ENCODE measurements at regions not wholly inside any gene's neighbourhood (a gene's known extent, or its start where the extent isn't known, plus 50 kb on each side); places are given as distances from the start of the nearest gene placed in this dataset.
"Not testable (repeated sequence)": the region's sequence is repeated elsewhere in the genome, so short reads cannot be mapped to it uniquely, and the experiment has no call there.

DNA sequence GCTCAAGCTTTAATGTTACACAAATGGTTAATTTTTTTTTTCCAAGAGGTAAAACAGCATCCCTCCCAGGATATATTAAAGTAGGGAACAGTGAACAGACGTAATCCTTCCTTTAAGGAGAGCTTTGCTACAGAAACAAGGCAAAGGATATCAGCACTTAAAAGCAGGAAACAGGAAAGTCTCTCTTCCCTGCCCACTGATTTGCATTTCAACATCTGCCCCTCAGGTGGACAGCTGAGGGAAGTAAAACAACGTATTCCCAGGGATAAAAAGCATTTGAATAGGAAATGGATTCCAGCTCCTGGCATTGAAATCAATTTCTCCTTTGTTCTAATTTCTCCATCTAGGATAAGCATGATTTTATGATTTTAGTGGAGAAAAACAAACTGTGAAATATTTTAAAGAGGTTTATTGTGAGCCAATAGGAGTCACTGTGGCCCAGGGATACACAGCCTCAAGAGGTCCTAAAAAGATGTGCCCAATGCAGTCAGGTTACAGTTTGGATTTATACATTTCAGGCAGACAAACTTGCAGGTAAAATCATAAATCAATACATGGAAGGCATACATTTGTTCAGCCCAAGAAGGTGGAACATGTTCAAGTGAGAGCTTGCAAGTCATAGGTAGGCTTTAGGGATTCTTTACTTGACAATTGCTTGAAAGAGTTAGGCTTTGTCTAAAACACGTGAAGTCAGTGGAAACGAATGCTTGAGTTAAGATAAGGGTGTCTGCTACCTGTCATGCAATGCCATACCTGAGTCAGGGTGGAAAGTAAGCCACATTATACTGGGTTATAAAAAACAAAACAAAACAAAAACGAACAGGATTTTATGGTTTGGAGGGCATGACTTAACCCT, 286.2 kb upstream of the VWC2 start:
- no peak for DNase-seq

DNA sequence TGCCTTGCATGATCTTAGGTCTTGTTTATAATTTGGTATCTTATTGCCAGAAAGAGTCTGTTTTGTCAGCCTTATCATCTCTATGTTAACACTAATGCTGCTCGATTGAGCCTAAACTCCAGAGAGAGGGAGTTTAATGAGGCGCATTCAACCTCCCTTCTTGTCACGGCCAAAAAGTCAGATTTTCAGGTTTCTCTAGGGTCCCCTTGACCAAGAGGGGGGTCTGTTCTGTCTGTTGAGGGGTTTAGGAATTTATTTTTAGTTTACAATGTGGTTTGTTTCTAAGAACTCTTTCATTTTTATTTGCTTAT, 285.7 kb upstream of the VWC2 start:
- no peak for DNase-seq

DNA sequence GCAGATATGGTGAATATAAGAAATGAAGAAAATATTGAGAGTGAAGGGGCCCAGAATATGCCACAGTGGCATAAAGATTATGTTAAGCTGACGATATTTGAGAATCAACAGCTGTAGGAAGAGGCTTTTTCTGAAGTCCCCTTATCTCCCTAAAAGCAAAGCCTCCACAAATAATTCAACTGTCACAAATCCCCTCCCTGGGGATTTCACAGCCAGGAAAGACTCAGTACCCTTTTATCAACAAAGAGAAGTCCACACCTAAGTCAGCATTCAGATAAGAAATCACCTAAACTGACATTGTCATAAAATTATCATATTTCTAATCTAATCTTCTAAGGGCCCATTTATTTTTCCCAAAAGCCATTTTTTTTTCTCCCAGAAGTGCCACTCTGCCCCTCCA, 284.9 kb upstream of the VWC2 start:
- no peak for DNase-seq

DNA sequence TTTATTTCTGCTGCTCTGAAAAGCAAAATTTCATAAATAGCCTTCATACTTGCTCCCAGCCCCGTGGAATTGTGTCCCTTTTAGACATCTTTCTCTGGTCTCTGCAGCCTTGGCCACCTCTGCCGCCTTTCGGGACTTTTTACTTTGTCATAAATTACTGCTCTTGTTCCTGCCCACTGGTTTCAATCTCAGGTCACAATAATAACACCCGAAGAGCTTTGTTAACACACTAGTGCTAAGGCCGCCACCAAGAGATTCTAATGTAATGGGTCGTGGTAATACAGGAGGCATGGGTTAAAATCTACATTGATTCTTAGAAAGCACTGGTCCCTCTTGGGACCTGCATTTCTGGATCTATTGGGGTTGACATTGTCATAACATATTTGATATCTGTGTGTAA, 276.0 kb upstream of the VWC2 start:
- DNase-seq: no peak

DNA sequence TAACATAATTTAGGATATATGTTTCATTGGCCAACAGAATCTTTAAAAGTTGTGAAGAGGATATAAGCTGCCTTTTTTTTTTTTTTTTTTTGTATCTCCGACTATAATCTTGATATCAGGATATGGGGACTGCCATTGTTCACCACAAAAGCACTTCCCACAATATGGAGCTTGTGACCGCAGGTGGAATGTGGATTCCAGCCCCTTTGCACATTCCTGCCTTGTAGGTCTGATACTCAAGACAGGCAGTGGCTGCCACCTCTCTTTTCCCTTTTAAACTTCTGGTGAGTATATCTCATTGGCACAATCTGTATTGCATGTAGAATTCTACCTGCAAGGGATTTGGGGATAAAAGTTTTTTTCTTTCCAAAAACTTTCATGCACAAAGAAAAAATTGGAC, 272.7 kb upstream of the VWC2 start:
- no peak for DNase-seq

DNA sequence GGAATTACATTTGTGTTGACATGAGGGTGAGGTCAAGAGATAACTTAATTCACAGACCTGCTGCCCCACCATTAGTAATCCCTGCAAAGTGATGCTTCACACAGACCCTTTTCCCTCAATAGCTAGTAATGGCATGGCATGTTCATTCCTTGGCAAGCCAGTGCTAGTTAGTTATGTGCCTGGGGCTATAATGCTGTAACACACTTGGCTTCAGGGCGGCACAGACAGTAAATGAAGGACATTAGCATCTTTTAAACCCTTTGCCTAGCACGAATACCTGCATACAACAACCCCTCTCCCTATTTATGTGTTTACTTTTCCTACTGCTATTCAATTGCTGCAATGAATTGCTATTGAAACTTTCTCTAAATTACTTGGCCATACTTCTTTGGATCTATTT, 266.2 kb upstream of the VWC2 start:
- not testable (repeated sequence) for DNase-seq

DNA sequence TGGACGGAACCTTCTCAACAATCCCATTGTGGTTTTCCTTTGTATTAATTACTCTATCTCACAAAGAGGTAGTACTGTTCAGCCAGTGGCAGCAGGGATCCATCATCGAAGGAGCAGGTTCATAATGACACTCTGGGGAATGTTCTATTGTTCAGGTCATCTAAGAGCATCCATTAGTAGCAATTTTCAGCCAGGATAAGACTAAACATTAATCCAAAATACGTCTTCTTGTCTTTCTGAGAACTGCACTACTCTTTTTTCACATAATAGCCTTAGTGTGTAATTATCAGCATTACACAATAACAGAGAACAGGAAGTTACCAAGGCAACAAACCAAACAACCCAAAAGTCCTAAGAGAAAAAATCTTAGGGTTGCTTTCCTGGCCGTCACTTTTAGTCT, 259.5 kb upstream of the VWC2 start:
- DNase-seq: no peak

DNA sequence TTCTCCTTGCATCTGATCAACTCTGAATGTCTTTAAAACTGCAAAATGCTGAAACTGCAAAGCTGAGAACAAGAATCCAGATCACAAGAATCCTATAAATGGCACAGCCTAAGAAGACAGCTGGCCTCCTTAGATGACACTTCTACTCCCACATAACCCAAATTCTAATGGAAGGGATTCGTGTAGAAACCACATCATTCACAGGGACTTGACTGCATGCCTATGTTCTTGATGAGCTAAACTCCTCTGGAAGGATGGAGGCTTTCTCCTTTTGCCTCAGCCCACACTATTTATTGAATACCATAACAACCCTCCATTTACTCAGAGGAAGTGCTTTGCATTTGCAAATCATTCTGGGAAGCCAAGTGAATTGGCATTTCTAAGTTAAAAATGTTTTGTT, 252.5 kb upstream of the VWC2 start:
- no peak for DNase-seq

DNA sequence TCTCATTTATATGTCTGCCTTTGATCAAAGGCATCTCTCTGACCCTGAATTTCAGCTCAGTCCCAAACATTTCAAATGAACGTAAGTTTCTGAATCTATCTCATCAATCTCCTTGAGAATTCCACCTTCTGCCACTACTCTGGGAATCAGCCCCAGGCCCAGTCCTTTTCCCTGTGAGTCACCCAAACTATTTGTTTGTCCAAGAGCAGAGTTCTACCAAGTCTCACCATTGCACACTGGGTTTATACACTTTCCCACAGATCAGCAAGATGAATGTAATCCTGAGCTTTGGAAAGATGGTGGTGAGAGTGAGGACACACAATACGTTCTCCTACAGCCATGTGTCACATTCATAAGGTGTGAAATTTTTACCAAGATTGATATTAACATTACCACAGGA, 251.3 kb upstream of the VWC2 start:
- DNase-seq: no peak

DNA sequence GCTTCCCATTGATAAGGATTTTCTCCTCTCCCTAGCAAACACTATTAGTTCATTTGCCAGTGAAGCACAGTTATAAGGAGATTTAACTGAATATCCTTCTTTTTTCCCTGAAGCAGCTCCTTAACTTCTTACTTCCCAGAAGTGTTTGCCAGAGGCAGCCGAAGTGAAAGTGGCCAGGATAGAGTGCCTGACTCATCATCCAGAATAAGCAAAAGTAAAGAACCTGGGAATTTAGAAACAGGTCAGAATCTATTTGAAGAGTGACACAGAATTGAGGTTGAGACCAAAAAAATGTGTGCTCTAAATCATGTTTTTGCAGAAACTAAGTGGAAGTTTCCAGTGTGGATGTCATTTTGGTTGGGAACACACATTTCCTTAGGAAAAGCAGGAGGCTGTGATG, 249.6 kb upstream of the VWC2 start:
- DNase-seq: no peak

DNA sequence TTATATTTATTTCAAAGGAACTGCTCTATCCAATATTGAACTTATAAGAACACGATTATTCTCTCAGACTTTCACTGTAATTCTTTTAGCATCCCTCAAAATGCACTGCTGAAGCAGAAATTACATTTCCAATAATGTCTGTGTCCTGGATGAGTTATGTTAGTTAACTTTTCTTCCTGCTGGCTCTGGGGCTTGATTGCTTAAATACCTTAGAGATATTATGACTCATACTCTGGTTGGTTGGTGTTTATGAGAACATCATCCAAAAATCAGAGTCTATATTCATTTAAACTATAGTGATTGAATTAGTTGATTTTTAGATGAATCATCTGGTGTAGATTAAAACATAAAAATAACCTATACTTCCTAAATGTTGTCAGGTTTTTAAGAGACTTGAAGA, 246.3 kb upstream of the VWC2 start:
- no peak for DNase-seq

DNA sequence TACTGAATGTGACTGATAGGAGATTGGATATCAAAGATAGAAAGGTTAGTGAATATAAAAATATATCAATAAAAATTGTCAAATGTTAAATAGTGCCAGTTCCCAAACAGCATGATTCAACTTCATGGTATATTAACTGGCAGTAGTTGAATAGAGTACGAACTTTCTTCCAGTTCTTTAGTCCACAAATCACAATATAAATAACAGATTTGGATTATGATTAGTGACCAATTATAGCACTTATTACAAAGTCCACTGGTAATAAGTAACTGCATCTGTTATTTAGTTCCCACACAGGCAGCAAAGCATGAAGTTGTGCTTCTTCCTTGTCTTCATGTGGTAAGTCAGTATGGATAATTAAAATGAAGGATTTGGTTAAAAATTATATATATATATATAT, 243.0 kb upstream of the VWC2 start:
- DNase-seq: no peak

DNA sequence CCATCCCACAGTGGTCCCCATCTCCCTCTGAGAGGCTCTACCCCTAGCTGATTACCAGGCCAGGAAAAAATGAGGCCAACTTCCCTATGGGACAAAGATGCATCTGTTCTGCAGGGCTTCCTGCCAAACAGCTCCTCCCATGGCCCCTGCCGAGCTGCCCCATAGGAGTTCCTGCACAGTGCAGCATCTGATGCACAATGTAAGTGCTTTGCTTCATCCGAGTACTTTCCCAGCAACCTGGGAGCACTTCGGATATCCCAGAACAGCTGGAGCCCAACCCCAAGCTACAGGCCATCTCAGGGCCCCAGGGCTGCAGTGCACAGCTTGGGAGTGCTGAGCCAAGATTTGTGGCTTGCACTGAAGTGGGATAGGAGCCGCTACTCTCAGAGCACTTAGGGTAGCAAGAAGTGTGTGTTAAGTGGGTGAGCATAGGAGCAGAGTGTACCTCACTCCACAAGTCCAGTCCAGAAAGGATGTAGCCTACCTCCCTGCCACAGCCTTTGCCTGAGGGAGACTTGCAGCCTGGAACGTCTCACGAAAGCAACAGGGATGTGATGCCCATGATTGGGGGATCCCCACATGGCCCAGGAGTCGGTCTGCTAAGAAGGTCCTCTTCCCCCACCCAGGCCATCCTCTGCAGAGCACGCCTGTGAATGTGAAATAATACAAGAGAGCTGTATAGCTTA, 209.6 kb upstream of the VWC2 start:
- no peak for DNase-seq

DNA sequence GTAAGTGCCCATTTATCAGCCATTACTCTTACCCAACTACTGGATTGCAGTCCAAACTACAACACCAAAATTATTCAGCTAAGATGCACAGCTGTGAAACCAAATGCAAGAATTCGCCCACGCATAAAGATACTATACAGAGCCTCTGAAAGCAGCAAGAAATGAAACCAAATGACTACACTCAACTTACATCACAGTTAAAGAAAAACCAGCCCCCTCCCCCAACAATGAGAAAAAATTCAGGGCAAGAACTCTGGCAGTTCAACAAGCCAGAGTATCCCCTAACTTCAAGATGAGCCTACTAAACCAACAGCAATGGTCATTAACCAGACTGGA, 209.1 kb upstream of the VWC2 start:
- no peak for DNase-seq

DNA sequence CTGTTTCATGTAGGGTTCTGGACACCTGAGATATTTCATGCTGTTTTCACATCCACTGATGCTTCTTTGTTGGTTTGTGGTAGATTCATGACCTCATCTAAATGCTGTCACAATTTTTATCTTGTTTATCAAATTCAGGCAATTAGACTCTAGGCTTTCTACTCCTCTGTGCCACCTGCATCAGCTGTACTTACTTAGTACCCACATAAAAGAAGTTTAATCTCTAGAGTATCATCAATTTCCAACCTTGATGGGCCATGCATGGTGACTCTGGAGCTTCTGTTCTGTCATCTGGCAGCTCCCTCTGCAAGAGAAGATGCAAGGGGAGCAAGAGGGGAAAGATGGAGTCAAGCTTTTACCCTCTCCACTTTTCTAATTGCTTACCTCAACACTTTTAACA, 195.9 kb upstream of the VWC2 start:
- no peak for DNase-seq

DNA sequence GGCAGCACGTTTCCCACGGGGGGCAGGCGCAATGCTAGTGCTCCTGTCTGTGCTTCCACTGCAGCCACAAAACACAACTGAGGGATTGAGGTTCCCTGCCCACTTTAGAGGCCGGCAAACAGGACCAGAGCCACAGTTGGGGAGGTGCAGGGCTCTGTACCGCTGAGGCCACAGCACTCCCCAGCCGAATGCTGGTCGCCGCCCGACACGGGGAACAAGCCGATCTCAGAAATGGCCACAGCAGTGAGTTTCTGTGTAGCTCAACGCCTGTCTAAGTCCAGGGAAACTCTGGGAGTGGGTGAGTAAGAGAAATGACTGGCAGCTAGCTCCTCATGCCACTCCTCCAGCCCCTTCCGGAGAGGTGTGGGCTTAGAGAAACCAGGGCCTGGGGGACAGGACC, 194.0 kb upstream of the VWC2 start:
- DNase-seq: no peak

DNA sequence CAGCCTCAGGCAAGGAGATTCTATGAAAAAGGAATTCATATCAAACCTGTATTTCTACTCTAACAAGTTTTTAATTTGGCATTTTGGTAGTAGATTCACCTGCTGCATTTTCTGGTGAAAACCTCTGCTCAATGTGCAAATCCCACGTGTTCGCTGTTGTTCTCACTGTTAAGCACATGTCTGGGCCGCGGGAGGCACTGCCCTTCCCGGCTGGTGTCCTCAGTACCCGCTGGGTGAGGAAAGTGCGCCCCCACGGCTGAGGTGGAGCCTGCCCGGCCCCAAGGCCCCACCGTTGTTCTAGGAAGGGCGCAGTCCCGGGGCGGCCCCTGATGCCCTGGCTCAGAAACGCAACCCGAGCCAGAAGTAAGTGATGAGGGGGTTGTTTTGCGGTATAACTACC, 193.4 kb upstream of the VWC2 start:
- DNase-seq: no peak

DNA sequence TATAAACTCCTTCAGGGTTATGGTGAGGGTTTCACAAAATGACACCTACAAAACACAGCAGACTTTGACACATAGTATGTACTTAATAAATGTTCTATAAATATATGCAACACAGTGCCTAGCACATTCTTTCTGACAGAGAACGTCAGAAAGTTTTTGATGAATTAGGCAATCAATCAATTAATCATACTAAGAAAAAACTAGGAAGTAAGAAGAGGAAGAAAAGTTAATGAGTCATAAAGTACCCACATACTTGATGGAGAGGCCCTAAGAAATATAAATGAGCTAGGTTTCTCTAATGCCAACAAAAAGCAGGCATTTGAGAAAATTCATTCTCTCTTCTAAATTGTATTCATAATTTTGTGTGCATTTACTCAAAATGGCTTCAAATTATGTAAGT, 192.7 kb upstream of the VWC2 start:
- DNase-seq: no peak

DNA sequence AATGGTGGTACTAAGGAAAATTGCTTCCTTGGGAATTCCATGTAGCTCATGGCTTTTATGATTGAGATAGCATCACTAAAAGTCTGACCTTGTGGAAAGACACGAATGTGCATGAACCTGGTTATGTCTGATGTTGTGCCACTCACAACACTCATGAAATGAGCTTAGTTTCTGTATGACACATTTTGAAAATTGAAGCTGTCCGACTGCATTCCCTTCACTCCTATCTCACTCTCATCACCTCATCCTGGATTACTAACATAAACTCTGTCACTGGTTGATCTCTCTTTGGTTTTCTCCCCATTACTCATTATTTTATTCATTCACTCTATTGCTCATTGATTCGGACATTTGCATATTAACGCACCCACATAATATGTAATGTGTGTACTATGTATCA, 190.0 kb upstream of the VWC2 start:
- no peak for DNase-seq

DNA sequence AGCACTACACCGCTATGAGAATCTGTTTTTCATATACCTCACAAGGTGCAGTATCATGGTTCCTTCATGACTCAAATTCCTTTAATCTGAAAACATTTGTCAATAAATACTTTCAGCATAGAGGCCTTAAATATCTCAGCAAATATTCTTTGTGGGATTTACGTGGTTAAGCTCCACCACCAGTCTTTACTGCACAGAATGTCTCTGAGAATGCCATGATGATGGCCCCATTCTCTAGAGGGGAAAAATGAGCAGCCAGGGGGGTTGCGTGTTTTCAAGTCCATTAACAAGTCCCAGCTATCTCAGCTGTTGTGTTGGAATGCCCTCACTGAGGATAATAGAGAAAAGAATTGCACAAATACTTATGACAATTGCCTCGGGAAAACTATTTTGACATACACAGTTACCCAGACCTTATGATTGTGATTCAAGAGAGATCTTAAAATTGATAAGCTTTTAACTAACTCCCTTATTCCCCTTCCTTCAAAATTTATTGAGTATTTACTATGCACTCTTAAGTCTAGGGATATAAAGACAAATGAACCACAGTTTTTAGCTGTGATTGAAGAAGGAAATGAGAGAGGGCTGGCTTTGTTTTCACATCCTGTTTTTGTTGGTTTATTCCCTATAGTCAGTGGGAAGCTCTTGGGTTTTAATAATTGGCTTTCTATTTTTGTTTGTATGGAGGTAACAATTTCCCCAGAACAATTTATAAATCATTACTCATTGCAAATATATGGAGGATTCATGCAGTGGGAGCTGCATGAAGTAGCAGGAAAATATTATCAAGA, 176.5 kb upstream of the VWC2 start:
- no peak for DNase-seq

DNA sequence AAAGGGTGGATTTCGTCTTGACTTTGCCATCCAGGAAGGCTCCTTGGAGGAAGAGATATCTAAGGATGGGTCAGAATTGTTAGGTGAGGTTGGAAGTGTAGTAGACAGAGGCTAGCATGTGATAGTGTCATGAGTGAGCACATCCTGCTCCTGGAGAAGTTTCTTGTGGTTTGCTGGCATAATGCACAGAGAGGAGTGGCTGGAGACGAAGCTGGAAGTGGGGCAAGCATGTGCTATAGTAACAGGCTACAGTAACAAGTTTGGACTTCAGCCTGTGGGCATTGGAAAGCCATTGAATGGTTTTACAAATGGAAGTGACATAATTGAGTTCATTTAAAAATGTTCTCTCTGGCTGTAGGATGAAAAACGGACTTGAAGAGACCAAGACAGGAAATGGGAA, 175.6 kb upstream of the VWC2 start:
- DNase-seq: no peak

DNA sequence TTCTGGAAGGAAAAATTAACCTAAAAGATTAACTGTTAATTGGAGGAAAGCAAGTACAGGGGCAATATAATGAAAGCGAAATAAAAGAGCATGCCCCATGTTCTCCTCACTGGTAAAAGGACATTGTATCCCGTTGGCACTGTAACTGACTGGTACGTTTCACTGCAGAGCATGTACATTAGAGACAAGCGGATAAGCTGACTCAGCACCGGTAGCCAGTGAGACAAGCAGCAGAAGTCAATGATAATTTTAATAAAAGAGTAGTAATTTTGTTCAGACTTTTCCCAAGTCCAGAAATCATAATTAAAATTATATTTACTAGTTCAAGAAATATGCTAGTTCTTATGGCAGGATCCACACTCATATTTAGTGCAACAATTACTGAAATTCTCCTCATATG, 161.5 kb upstream of the VWC2 start:
- DNase-seq: no peak

DNA sequence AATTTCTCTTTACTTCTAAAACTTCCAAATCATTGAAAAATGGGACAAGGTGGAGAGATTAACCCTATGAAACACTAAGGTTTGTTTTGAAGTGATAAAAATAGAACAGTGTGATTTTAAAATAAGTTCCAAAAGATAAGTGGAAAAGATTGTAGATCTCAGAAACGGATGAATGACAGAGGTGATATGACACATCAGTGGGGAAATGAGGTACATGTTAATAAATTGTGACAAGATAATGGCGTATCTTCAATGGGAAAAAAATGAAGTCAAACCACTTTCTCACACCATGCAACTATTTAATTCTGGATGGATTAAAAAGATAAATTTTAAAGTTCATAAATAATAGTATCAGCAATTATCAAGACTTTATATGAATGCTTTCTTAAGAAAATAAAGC, 159.7 kb upstream of the VWC2 start:
- DNase-seq: no peak

DNA sequence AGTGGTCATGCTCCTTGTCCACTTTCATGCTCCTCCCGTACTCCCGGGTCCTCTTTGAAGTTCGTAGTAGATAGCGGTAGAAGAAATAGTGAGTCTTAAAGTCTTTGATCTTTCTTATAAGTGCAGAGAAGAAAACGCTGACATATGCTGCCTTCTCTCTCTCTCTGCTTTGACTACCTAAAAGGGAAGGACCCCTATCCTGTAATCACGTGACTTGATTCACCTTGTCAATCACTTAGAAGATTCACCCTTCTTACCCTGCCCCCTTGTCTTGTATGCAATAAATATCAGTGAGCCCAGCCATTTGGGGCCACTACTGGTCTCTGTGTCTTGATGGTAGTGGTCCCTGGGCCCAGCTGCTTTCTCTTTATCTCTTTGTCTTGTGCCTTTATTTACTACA, 158.5 kb upstream of the VWC2 start:
- not testable (repeated sequence) for DNase-seq

Data from NCI-H1092 (cell line).